Kidney (tissue), 13 donors: ENCODE measurements at regions not wholly inside any gene's neighbourhood (a gene's known extent, or its start where the extent isn't known, plus 50 kb on each side); places are given as distances from the start of the nearest gene placed in this dataset.

Experiments
- DNase-seq, 5 donors: peaks; one replicate each; pipeline ENCODE4 v3.0.0-alpha.2; 2013 to 2020
- FAIRE-seq: peaks from 2 replicates; lab custom pipeline; 2012; peaks lifted over from hg19 to GRCh38; lab: Jason Lieb, UNC
- H3K27ac ChIP-seq, 2 donors: one replicate each; pipeline ENCODE4 v1.7.0; 2013; ENCODE audit warnings: low read depth in 2 of 2, low read length in 2 of 2, inconsistent platforms in 1 of 2
- H3K27me3 ChIP-seq: one replicate; pipeline ENCODE4 v1.7.1; 2013; ENCODE audit warnings: low read length, inconsistent platforms; ENCODE audit not compliant: control insufficient read depth, insufficient read depth
- H3K36me3 ChIP-seq, 3 donors: one replicate each; pipeline versions ENCODE4 v1.7.0 to v1.7.1; 2013; ENCODE audit warnings: low read length in 3 of 3, control low read depth in 1 of 3, inconsistent platforms in 1 of 3; ENCODE audit not compliant: insufficient read depth in 3 of 3, control insufficient read depth in 2 of 3
- H3K4me1 ChIP-seq, 3 donors: one replicate each; pipeline versions ENCODE4 v1.7.0 to v1.7.1; 2013; ENCODE audit warnings: low read length in 3 of 3, inconsistent platforms in 1 of 3, low read depth in 1 of 3; ENCODE audit not compliant: control insufficient read depth in 2 of 3, insufficient read depth in 2 of 3
- H3K4me3 ChIP-seq, 3 donors: one replicate each; pipeline versions ENCODE4 v1.7.0 to v1.8.1; 2013; ENCODE audit warnings: low read length in 3 of 3, control low read depth in 1 of 3, inconsistent platforms in 1 of 3
- H3K9ac ChIP-seq, 3 donors: one replicate each; pipeline versions ENCODE4 v1.7.0 to v1.7.1; 2013; ENCODE audit warnings: low read length in 3 of 3, control low read depth in 1 of 3, inconsistent platforms in 1 of 3
- H3K9me3 ChIP-seq, 3 donors: one replicate each; pipeline versions ENCODE4 v1.7.0 to v1.7.1; 2013; ENCODE audit warnings: low read length in 3 of 3, control low read depth in 1 of 3, inconsistent platforms in 1 of 3; ENCODE audit not compliant: control insufficient read depth in 2 of 3, insufficient read depth in 1 of 3
- CTCF ChIP-seq: IDR thresholded peaks from 3 replicates; pipeline ENCODE4 v1.5.1; 2012; ENCODE audit warnings: mild to moderate bottlenecking, moderate library complexity, borderline replicate concordance; ENCODE audit not compliant: insufficient read depth; ENCODE audit errors: extremely low read depth
- intact Hi-C: fragments of 100-400 bp; cut with DNase I; formaldehyde crosslinking; loops from one replicate; pipeline ENCODE4 v1.11.1; 2022
- donor health status: control.
- donor health status: control.
- donor health status: control.
- donor health status: control.
- donor health status: control.
- donor health status: DM: yes; HTN: yes; CAD: no.
- donor health status: Normal renal cell carcinoma (clear cell type).

GRCh38 chr6:90997076-90997475 lies 410.2 kb upstream of the MAP3K7 start:
- DNase-seq, result peak in 1 of 5 donors; percentile 9
- no peaks in the 10 kb centered on the region for H3K36me3 ChIP-seq
- no peaks in the 10 kb centered on the region for H3K27me3 ChIP-seq
- H3K4me1 ChIP-seq, result no peaks in the 10 kb centered on the region
- no peak for FAIRE-seq
- no peak for TF ChIP-seq CTCF
- no peak overlapping the region for H3K27ac ChIP-seq
- intact Hi-C loops, result no loop called here
- no peaks in the 10 kb centered on the region for H3K9me3 ChIP-seq
- H3K4me3 ChIP-seq, result no peak overlapping the region
- H3K9ac ChIP-seq, result no peak overlapping the region

- intact Hi-C loops, result no loop called here
- H3K9ac ChIP-seq, result no peak overlapping the region
- H3K27ac ChIP-seq, result no peak overlapping the region
- TF ChIP-seq CTCF, result no peak
- no peaks in the 10 kb centered on the region for H3K27me3 ChIP-seq
- H3K4me3 ChIP-seq, result no peak overlapping the region
- no peaks in the 10 kb centered on the region for H3K4me1 ChIP-seq
- H3K9me3 ChIP-seq, result no peaks in the 10 kb centered on the region
- no peak for DNase-seq
- no peak for FAIRE-seq
- no peaks in the 10 kb centered on the region for H3K36me3 ChIP-seq
Measured at GRCh38 chr6:90993770-90994169, 406.9 kb upstream of the MAP3K7 start.

- FAIRE-seq (no peak), DNase-seq (no peak)
- Histone ChIP-seq H3K4me3 (no peak overlapping the region), H3K4me1 (no peaks in the 10 kb centered on the region), H3K9me3 (no peaks in the 10 kb centered on the region), H3K27me3 (no peaks in the 10 kb centered on the region), H3K36me3 (no peaks in the 10 kb centered on the region), H3K9ac (no peak overlapping the region), H3K27ac (no peak overlapping the region)
- TF ChIP-seq CTCF, result no peak
- intact Hi-C loops, result no loop called here
Measured at GRCh38 chr6:90989763-90990162, 402.9 kb upstream of the MAP3K7 start.

- H3K36me3 ChIP-seq, result no peaks in the 10 kb centered on the region
- H3K4me1 ChIP-seq, result no peaks in the 10 kb centered on the region
- no peak for TF ChIP-seq CTCF
- H3K27me3 ChIP-seq, result no peaks in the 10 kb centered on the region
- DNase-seq, result no peak
- intact Hi-C loops, result no loop called here
- no peak overlapping the region for H3K27ac ChIP-seq
- FAIRE-seq, result no peak
- no peak overlapping the region for H3K4me3 ChIP-seq
- H3K9me3 ChIP-seq, result no peaks in the 10 kb centered on the region
- H3K9ac ChIP-seq, result no peak overlapping the region
Measured at GRCh38 chr6:90984066-90984465, 397.2 kb upstream of the MAP3K7 start.
